ENCODE measurements at regions not wholly inside any gene's neighbourhood (a gene's known extent, or its start where the extent isn't known, plus 50 kb on each side); places are given as distances from the start of the nearest gene placed in this dataset.

DNA sequence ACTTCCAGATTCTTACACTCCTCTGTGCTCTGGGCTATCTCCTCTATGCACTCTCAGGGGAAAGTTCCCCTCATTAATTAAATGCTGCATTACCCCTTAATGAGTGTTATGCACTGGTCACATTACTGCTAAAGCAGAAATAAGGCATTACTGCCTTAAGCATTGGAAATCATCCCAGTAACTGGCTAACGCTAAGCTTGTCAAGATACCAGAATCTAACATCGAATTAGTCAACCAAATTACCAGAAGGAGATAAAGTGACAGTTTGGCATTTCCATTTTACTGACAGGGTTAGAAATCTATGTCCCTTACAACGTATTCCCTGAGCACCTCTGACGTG is 69.5 kb upstream of the FAM169A start:
- Histone ChIP-seq H3K27me3 (peaks cover 0 to 16% (median 0%) of the 10 kb centered on the region in 4 donors), H3K9me3 (no peaks in the 10 kb centered on the region), H3K36me3 (no peaks in the 10 kb centered on the region), H3K4me1 (no peaks in the 10 kb centered on the region), H3K27ac (replicated peaks in 1 of 4) (no peak overlapping the region), H3K4me3 (no peak overlapping the region)
- 57% methylated on average over 4 of the region's 4 CpGs for WGBS
- no peak for DNase-seq (ENCODE audit: extremely low spot score)
- intact Hi-C loops (cut with DNase I), result no loop called here
- TF ChIP-seq POLR2AphosphoS5 (IDR thresholded peaks at IDR 0.05) (no peak), EP300 (IDR thresholded peaks at IDR 0.05) (no peak), POLR2A (IDR thresholded peaks at IDR 0.05; ENCODE audit: low read depth) (no peak)
- TF ChIP-seq, protein P1, sequence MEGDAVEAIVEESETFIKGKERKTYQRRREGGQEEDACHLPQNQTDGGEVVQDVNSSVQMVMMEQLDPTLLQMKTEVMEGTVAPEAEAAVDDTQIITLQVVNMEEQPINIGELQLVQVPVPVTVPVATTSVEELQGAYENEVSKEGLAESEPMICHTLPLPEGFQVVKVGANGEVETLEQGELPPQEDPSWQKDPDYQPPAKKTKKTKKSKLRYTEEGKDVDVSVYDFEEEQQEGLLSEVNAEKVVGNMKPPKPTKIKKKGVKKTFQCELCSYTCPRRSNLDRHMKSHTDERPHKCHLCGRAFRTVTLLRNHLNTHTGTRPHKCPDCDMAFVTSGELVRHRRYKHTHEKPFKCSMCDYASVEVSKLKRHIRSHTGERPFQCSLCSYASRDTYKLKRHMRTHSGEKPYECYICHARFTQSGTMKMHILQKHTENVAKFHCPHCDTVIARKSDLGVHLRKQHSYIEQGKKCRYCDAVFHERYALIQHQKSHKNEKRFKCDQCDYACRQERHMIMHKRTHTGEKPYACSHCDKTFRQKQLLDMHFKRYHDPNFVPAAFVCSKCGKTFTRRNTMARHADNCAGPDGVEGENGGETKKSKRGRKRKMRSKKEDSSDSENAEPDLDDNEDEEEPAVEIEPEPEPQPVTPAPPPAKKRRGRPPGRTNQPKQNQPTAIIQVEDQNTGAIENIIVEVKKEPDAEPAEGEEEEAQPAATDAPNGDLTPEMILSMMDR (IDR thresholded peaks at IDR 0.05), result no peak

DNA sequence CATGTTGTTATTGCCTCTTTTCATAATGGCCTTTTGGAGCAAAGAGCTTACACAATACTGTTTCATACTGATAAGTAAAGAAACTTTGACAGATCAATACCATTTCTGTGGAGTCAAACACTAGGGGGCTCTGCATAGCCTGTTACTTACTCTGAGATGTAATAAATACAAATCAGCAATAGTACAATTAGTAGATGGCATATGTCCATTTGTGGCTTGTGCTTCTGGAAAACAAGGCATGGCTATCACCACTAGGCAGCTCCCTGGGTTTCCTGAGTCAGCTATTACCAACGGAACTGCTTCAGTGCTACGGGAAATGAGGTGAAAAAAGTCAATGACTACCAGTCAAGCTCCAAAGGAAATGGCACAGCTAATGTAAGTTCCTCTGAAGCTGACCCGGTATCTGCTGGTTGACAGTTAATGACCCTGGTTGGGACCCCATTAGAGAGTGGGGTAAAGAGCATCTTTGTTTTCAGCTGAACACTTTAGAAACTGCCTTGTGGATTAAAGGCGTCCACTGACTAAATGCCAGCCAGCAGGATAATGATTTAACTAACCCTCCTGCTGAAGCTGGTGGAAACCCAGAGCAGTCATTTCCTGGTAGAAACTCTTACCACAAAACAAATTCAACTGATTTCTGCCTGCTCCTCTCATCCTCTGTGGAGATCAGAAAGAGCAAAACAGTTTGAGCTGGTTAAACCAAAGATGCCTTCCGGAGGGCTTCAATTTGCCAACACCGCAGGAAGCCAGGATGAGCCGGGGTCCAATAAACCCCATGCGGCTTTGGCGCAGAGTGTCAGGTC is 69.0 kb upstream of the FAM169A start:
- H3K9me3 ChIP-seq, result no peaks in the 10 kb centered on the region
- DNase-seq (ENCODE audit: extremely low spot score), result no peak
- H3K4me1 ChIP-seq, result no peaks in the 10 kb centered on the region
- no peaks in the 10 kb centered on the region for H3K36me3 ChIP-seq
- no peak for TF ChIP-seq EP300 (IDR thresholded peaks at IDR 0.05)
- TF ChIP-seq, protein P1 (IDR thresholded peaks at IDR 0.05), result peak in 2 of 3 experiments; percentile 8 to 11
- intact Hi-C loops (cut with DNase I), result no loop called here
- no peak overlapping the region for H3K4me3 ChIP-seq
- no peak overlapping the region for H3K27ac ChIP-seq (replicated peaks in 1 of 4)
- peaks cover 0 to 16% (median 0%) of the 10 kb centered on the region in 4 donors for H3K27me3 ChIP-seq
- 41% methylated on average over 4 of the region's 9 CpGs for WGBS

DNA sequence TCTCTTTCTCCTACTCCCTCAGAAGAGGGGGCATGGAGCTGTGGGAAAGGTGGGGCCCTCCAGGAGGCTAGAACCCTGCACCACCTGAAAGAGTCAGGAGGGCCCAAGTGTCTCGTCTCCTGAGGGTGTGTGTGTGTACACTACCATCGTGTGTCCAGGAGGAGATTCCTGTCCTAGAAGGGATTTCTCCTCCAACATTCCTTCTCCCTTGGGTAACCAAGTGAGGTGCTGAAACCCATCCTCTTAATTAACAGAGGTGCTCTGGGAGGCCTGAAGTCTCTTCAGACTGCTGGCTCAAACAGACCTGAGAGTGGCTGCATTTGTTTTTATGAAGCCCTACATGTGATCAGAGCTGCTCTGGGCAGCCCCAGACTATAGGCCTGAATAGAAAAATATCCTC is 61.1 kb upstream of the FAM169A start:
- DNase-seq (ENCODE audit: extremely low spot score), result peak; percentile 72
- intact Hi-C loops (cut with DNase I), result loop anchor here (10.0 kb wide), 1 partner anchor 337 kb away; no protein-coding TSS in a partner anchor
- no peak overlapping the region for H3K4me3 ChIP-seq
- 87% methylated on average over 2 of the region's 2 CpGs for WGBS
- no peaks in the 10 kb centered on the region for H3K27me3 ChIP-seq
- H3K4me1 ChIP-seq, result no peaks in the 10 kb centered on the region
- no peaks in the 10 kb centered on the region for H3K36me3 ChIP-seq
- no peak overlapping the region for H3K27ac ChIP-seq (replicated peaks in 1 of 4)
- TF ChIP-seq EP300 (IDR thresholded peaks at IDR 0.05), result no peak
- TF ChIP-seq POLR2AphosphoS5 (IDR thresholded peaks at IDR 0.05), result no peak
- TF ChIP-seq, protein P1 (IDR thresholded peaks at IDR 0.05), result no peak
- TF ChIP-seq POLR2A (IDR thresholded peaks at IDR 0.05; ENCODE audit: low read depth), result no peak
- no peaks in the 10 kb centered on the region for H3K9me3 ChIP-seq

DNA sequence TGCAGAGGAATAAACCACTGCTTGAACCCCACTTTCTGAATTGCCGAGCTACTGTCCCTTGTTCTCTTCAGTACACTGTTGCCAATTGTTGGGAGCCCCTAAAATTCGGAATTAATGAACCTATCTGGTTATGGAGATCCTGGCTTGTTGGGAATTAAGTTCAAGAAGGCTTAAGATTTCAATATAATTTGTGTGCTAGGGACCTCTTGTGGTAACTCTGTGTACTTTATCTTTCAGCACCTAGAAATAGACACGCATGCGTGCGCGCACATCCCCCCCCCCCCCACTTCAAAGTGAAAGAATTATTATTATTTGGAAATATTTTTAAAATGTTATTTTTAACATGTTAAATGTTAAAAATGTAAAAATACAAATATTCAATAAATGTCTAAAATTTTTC is 53.3 kb upstream of the FAM169A start:
- WGBS, result 7% methylated on average over 6 of the region's 6 CpGs
- no peak overlapping the region for H3K27ac ChIP-seq (replicated peaks in 1 of 4)
- DNase-seq (ENCODE audit: extremely low spot score), result peak; percentile 81
- H3K9me3 ChIP-seq, result no peaks in the 10 kb centered on the region
- TF ChIP-seq, protein P1 (IDR thresholded peaks at IDR 0.05), result peak; percentile 57 to 66 (median 59)
- TF ChIP-seq POLR2A (IDR thresholded peaks at IDR 0.05; ENCODE audit: low read depth), result no peak
- no peaks in the 10 kb centered on the region for H3K4me1 ChIP-seq
- intact Hi-C loops (cut with DNase I), result loop anchor here (5.0 kb wide), 2 partner anchors 152 to 247 kb away; partner anchors contain the start of genes GFM2 and NSA2
- H3K4me3 ChIP-seq, result no peak overlapping the region
- H3K36me3 ChIP-seq, result no peaks in the 10 kb centered on the region
- H3K27me3 ChIP-seq, result no peaks in the 10 kb centered on the region

DNA sequence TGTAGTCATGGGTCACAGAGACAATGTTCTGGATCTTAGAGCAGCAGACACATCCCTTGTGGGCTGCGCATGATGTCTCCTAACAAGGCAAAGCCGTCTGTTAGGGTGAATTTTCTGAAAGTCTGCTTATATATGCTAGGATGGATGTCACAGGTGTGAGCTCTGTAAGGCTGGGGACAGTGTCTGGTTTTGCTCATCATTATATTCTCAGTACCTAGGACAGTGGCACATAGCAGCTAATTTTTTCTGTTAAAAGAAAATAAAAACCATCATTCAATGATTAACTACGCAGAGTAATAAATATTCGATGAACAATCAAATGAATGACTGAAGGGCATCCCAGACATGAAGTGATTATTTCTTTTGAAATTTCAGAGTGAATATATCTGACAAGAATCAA is 52.9 kb upstream of the FAM169A start:
- Histone ChIP-seq H3K27ac (replicated peaks in 1 of 4) (no peak overlapping the region), H3K4me1 (no peaks in the 10 kb centered on the region), H3K27me3 (no peaks in the 10 kb centered on the region), H3K4me3 (no peak overlapping the region), H3K9me3 (no peaks in the 10 kb centered on the region), H3K36me3 (no peaks in the 10 kb centered on the region)
- no peak for DNase-seq (ENCODE audit: extremely low spot score)
- TF ChIP-seq POLR2AphosphoS5 (IDR thresholded peaks at IDR 0.05), result no peak
- TF ChIP-seq EP300 (IDR thresholded peaks at IDR 0.05), result no peak
- no peak for TF ChIP-seq POLR2A (IDR thresholded peaks at IDR 0.05; ENCODE audit: low read depth)
- TF ChIP-seq, protein P1 (IDR thresholded peaks at IDR 0.05), result no peak
- intact Hi-C loops (cut with DNase I), result loop anchor here (5.0 kb wide), 2 partner anchors 152 to 247 kb away; partner anchors contain the start of genes GFM2 and NSA2
- WGBS, result 80% methylated on average over 4 of the region's 4 CpGs

Measured in esophagus muscularis mucosa (tissue), 4 donors.